GM12892 (cell line): ENCODE measurements at regions not wholly inside any gene's neighbourhood (a gene's known extent, or its start where the extent isn't known, plus 50 kb on each side); places are given as distances from the start of the nearest gene placed in this dataset.

Source experiments
- DNase-seq: peaks from one replicate; pipeline ENCODE4 v3.0.0; 2011; ENCODE audit not compliant: insufficient read length
- FAIRE-seq: peaks from 2 replicates; lab custom pipeline; 2011; peaks lifted over from hg19 to GRCh38; lab: Jason Lieb, UNC
- POLR2A ChIP-seq: IDR thresholded peaks from 2 replicates; pipeline ENCODE4 v1.6.1; 2011; ENCODE audit warnings: low read depth, low read length, control low read depth
- POLR2AphosphoS5 ChIP-seq: IDR thresholded peaks from 2 replicates; pipeline ENCODE4 v1.6.1; 2011; ENCODE audit warnings: low read depth, low read length, control low read depth
- TAF1 ChIP-seq: IDR thresholded peaks from 2 replicates; pipeline ENCODE4 v1.6.1; 2011; ENCODE audit warnings: low read depth, mild to moderate bottlenecking, control low read depth, low read length, borderline replicate concordance

DNA sequence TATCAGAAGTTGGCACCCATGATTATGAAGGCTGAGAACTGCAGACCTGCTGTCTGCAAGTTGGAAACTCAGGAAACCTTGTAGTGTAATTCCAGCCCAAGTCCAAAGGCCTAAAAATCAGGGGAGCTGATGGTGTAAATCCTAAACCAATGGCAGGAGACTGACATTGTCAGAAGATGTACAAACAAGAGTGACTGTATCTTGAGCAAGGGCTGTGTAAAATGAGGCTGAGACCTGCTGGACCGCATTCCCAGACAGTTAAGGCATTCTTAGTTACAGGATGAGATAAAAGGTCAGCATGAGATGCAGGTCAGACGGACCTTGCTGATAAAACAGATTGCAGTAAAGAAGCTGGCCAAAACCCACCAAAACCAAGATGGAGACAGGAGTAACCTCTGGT, 147.7 kb downstream of the COG6 start:
- TF ChIP-seq TAF1 (no peak), POLR2A (no peak), POLR2AphosphoS5 (no peak)
- FAIRE-seq (no peak), DNase-seq (no peak)

DNA sequence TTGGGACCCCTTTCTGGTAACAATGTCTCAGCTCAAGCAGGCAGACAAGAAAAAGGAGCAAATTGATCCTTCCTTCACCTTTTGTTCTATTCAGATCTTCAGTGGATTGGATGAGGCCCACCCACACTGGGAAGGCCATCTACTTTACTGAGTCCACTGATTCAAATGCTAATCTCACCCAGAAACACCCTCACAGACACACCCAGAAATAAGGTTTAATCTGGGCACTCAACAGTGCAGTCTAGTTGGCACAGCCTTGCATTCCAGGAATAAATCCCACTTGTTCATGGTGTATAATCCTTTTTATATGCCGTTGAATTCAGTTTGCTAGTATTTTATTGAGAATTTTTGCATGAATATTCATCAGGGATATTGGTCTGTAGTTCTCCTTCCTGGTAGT, 148.4 kb downstream of the COG6 start:
- FAIRE-seq (no peak), DNase-seq (no peak)
- TF ChIP-seq POLR2A (no peak), TAF1 (no peak), POLR2AphosphoS5 (no peak)

DNA sequence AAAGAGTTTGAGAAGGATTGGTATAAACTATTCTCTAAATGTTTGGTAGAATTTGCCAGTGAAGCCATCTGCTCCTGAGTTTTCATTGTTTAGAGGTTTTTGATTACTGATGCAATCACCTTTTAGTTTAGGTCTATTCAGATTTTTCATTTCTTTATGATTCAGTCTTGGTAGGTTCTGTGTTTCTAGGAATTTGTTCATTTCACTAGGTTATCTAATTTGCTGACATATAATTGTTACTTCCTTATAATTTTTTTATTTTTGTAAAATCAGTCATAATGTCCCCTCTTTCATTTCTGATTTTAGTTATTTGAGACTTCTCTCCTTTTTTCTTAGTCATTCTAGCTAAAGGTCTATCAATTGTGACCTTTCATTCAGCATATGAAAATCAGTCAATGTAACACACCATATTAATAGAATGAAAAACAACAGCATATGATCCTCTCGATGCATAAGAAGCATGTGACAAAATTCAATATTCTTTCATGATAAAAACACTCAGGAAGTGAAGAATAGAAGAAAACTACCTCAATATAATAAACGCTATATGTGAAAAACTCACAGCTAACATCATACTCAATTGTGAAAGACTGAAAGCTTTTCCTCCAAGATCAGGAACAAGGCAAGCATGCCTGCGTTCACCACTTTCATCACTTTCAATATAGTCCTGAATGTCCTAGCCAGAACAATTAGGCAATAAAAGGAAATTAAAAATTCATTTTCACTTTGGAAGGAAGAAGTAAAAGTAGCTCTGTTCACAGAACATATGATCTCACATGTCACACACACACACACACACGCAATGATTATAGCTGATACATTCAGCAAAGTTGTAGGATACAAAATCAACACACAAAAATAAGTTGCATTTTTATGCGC, 149.1 kb downstream of the COG6 start:
- TF ChIP-seq POLR2A = no peak
- peak; percentile 67 for FAIRE-seq

DNA sequence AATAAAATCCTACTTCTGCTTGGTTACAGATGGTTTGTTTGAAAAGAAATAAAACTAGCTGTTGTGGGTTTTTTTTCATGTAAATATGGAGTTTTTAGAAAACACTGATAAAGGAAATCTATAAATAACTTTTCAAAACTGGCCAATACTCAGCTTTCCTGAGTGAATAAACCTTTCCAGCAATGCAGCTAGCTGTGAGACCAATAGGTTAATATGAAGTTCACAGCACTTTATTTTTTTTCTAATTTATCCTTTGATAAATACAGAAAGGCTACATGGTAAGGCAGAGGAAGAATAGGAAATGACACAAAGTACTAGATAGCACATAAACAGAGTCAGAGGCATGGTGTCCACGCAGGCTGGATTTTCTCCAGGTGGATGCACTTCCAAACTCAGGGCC, 154.0 kb downstream of the COG6 start:
- FAIRE-seq = no peak

More for the DNA sequence above, 149.1 kb downstream of the COG6 start:
- DNase-seq = no peak

DNA sequence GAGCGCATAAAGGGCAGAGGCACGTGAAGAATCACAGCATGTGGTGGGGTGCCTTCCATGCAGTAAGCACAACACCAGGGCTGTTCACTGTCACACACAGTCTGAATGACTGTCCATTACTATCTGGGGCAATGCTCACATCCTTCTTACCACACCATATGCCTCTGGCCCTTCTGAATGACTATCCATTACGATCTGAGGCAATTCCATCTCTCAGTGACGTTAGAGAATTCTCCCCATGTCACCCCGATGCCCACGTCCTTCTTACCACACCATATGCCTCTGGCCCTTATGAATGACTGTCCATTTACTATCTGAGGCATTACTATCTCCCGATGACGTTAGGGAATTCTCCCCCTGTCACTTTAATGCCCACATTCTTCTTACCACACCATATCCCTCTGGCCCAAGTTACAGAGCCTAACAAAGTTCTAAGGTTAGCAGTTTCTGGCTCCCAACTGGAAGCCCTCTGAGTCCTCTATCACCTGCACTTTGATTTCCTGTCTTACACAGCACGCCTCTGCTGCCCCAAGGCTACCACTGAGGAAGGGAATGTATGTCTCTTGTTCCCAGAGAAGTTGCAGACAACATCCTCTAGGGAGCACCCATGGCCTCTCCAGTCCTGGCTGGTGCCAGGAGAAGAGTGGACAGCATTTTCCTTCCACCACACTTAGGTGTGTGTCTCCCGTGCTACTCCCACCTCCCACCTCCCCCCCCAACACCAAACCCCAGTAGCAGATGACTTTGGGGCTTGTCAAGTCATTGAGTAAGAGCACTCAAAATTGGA, 154.8 kb downstream of the COG6 start:
- TF ChIP-seq TAF1 (no peak), POLR2A (no peak)
- FAIRE-seq = no peak

More for the DNA sequence above, 154.0 kb downstream of the COG6 start:
- DNase-seq = no peak
- TF ChIP-seq POLR2A (no peak), POLR2AphosphoS5 (no peak), TAF1 (no peak)

DNA sequence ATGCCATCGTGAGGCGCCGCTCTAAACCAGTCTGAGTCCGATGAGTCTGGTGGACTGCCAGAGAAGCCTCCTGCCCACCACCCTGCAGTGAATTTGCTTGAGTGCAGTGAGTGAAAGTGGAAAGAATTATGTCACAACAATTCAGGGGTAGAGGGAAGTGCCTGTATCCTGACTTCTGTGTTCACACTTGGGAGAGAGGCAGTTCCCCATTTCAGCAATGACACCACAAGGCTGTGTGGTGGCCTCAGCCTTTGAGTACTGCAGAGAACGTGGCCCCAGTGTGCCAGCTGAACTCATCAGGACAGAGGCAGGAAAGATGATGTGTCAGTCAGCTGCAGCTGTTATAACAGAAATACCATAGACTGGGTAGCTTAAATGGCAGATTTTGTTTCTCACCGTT, 155.6 kb downstream of the COG6 start:
- FAIRE-seq = peak; percentile 72
- DNase-seq = no peak
- TF ChIP-seq POLR2AphosphoS5 (no peak), TAF1 (no peak), POLR2A (no peak)

More for the DNA sequence above, 154.8 kb downstream of the COG6 start:
- no peak for DNase-seq

DNA sequence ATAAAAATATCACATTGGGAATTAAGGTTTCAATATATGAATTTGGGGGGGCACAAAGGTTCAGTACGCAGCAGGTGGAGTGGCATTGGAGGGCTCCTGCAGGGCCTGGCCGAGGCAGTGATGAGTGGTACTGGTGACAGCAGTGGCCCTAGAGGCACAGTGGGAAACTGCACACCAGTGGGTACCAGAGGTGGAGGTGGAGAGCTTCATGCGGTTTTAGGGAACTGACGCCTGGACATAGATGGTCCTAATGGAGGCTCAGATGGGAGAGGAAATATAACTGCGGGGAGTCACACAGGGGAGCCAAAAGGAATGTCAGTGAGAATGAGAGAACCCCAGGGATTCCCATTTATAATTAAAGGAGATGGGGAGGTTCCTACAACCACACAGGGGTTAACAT, 156.2 kb downstream of the COG6 start:
- FAIRE-seq (no peak), DNase-seq (no peak)
- no peak for TF ChIP-seq POLR2AphosphoS5
- TF ChIP-seq TAF1 = no peak
- TF ChIP-seq POLR2A = no peak

DNA sequence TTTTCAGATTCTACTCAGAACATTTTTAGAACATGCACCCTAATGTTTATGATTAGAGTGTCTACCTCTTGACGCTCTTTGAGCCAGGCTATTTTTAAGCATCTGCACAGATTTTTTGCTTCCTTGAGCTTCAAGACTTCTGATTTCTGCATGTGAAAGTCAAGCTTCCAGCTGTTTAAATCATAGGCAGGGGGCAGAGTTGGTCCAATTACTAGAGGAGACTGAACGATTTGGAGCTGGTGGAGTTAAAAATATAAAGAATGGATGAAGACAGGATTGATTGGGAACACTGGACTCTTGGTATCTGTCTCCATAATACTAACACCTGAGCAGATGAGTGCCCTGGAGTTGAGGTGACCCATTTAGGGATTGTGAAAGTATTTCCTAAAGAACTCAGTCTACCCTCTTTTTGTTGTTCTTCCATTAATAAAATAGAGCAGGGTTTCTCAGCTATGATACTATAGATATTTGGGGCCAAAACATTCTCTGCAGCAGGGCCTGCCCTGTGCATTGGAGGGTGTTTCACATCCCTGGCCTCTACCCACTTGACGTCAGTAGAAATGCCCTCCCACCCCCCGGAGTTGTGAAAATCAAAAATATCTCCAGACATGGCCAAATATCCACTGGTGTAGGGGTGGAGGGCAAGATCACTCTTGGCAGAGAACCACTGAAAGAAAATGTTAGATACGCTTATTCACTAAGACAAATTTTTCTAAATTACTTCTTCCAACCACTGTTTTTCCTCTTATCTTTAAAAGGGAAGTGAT, 160.1 kb downstream of the COG6 start:
- DNase-seq (no peak), FAIRE-seq (no peak)

DNA sequence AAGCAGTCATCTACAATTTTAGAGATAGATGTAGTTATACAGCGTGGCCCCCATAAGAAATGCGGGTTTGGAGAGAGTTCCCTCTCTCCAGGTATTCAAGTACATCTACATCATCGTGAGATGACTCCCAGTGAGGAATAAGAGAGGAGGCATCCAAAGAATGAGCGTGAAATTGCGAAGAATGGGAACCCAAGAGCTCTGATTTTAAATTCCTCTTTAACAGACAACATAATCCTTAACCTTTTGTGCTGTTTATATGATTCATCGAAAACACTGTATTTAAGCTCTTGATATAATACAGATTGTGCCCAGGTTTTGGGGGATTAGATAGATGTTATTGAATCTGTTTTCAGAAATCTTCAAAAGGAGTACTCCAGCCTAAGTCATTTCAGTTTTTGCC, 161.5 kb downstream of the COG6 start:
- TF ChIP-seq POLR2A = no peak
- no peak for TF ChIP-seq POLR2AphosphoS5
- TF ChIP-seq TAF1 = no peak
- no peak for FAIRE-seq
- DNase-seq = no peak

More for the DNA sequence above, 160.1 kb downstream of the COG6 start:
- no peak for TF ChIP-seq POLR2AphosphoS5
- no peak for TF ChIP-seq POLR2A
- no peak for TF ChIP-seq TAF1

DNA sequence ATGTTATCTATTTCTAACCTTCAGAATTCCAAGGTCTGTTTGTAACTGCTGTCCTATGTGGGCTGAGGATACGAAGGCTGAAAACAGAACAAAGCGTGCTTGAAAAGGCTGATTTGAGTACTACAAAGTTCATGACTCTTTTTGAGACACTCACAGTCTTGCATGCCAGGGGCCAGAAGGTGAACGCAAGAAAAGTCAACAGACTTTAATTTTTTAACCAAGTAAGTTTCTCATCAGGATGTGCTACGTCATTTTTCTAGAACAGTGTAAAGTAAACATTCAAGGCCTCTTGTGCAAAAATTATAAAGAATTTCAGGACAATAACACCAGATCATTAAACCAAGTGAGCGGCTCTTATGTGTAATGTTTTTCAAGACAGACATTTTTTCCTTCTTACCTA, 163.5 kb downstream of the COG6 start:
- DNase-seq = no peak
- FAIRE-seq = no peak
- TF ChIP-seq TAF1 (no peak), POLR2A (no peak), POLR2AphosphoS5 (no peak)

DNA sequence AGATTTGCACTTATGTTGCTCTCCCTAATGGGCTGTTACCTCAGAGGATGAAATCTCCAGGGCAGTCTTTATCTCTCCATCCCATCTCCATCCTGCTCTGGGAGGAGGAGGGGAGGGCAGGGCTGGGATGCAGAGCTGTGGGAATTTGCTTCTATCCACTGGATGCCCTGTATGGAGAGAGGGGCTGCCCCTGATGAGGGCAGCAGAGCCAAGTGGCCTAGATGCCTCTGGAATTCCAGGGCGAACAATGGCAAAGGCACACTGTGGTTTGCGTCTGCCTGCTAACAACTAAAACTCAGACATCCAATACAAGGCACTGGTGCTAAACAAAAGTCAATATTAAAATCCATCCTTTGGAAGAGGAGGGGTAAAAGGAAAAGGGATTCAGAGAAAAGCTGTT, 165.1 kb downstream of the COG6 start:
- FAIRE-seq (no peak), DNase-seq (no peak)
- TF ChIP-seq TAF1 (no peak), POLR2A (no peak), POLR2AphosphoS5 (no peak)

DNA sequence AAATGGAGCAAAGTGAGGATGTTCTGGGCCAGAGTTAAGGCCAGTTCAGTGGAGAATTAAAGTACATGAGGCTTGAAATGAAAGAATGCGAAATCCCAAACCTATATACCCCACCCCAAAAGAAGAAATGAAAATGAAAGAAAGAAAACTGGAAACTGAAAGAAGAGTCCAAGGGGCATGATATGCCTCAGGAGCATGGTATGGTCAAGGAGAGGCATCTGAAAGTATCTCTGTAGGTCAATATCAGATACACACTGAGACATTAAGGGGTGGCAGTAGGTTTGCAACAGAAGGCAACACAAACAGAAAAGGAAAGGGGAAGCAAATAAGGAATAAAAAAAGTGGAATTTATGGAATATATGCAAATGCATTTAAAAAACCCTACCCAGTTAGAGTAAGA, 166.5 kb downstream of the COG6 start:
- DNase-seq (no peak), FAIRE-seq (peak; percentile 42)
- TF ChIP-seq TAF1 (no peak), POLR2A (no peak), POLR2AphosphoS5 (no peak)

DNA sequence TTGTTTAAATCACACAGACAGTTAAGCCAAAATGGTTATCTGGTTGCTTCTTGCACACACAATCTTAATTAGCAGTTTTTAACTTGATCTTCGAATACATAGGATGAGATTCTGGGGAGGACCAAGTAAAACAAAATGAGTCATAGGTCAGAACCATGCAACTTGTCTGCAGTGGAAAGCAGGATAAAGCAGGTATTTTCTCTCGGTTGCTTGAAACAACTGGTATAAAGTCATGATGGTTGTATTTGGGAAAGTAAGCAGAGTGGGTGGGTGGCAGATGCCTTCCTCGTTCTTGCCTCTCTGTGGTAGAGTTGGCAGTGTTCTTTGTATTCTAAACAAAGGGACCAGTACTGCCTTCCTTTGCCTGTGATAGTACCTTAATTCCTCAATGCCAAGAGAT, 167.0 kb downstream of the COG6 start:
- DNase-seq (no peak), FAIRE-seq (no peak)
- TF ChIP-seq TAF1 (no peak), POLR2AphosphoS5 (no peak), POLR2A (no peak)
